GM18909 (cell line): ENCODE measurements at regions not wholly inside any gene's neighbourhood (a gene's known extent, or its start where the extent isn't known, plus 50 kb on each side); places are given as distances from the start of the nearest gene placed in this dataset.
"Not testable (repeated sequence)": the region's sequence is repeated elsewhere in the genome, so short reads cannot be mapped to it uniquely, and the experiment has no call there.

Source experiments
- ATAC-seq: cut with Tn5 transposase; IDR thresholded peaks from one replicate; pipeline ENCODE4 v1.9.1; 2021; ENCODE audit warnings: mild to moderate bottlenecking; ENCODE audit not compliant: unreplicated experiment, poor library complexity

DNA sequence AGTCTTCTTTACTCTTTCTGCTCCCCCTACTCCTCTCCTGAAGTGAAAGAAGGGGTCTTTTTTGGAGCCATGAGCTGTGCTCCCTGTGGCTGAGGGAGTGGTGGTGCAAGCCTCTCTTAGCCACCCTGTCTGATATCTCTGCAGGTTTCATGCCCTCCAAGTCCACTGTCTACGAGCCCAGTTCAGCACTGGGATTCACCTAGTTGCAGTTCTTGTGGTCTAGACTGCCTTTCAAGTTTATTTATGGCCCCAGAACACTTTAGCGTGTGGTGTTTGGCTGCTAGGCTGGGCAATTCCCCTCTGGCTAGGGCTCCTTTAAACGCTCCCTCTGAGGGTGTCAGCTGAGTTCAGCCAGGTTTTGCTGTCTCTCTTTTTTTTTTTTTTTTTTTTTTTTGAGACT lies 908.6 kb downstream of the TRHDE start:
- no peak for ATAC-seq

DNA sequence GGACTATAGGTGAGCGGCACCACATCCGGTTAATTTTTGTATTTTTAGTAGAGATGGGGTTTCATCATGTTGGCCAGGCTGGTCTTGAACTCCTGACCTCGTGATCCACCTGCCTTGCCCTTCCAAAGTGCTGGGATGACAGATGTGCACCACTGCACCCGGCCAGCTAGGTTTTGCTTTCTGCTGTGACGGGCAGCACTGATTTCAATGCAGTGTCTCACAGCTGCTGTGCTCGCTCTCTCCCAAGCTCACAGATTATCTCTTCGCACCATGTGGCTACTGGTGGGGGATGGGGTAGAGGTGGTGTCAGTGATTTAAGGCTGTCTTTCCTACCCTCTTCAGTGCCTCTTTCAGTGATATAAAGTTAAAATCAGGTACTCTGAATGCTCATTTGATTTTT lies 909.1 kb downstream of the TRHDE start:
- no peak for ATAC-seq

GRCh38 chr12:73185403-73185802 lies 913.2 kb downstream of the TRHDE start:
- ATAC-seq = no peak

DNA sequence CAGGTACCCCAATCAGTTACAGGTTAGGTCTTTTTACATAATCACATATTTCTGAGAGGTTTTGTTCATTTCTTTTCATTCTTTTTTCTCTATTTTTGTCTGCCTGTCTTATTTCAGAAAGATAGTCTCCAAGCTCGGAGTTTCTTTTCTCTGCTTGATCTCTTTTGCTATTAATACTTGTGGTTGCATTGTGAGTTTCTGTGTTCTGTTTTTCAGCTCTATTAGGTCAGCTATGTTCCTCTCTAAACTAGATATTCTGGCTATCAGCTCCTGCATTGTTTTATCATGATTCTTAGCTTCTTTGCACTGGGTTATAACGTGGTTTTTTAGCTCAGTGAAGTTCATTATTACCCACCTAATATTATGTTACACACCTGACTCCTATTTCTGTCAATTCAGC lies 914.1 kb downstream of the TRHDE start:
- ATAC-seq = no peak

DNA sequence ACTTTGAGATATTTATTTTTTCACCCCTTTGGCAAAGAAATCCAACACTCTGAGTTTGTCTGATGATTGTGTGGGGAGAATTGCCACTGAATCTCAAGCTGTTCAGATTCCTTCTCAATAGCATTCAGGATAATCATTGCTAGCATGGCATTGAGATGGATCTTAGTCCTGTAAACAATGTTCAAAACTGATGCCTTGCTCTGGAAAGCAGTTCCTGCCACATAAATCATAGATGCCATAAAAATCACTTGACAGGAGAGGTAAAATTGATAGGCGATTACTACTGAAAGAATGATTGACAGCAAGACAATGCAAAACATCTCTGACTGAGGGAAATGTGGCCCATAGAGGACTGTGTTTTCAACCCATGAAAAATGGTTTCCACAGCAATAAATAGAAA lies 915.6 kb downstream of the TRHDE start:
- ATAC-seq = no peak

DNA sequence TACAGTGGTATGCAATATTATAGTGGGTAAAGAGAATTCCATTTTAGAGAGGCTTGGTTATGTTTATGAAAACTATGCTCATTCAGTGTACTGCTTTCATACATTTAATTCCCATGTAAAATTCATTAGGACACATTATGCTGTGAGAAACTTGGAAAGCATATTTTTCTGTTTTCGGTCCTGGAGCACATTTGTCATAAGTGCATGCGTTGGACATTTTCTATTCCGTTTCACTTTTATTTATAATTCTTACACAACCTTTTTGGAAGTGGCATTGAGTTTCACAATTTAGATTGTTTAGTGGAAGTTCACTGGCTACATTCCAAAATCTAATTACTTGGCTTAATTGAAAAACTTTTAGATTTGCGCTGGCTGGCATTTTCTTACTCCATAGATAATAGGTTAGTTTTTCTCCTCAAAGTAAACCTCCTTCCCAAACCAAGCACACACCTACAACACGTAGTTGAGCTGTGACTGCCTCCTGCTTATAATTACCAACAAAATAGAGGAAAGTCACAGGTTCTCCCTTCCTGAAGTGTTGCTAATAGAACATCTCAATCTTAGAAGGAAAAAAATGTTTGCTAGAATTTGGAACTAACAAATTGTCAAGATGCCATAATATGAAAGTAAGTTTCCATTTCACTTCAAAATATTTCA lies 938.5 kb downstream of the TRHDE start:
- no peak for ATAC-seq

DNA sequence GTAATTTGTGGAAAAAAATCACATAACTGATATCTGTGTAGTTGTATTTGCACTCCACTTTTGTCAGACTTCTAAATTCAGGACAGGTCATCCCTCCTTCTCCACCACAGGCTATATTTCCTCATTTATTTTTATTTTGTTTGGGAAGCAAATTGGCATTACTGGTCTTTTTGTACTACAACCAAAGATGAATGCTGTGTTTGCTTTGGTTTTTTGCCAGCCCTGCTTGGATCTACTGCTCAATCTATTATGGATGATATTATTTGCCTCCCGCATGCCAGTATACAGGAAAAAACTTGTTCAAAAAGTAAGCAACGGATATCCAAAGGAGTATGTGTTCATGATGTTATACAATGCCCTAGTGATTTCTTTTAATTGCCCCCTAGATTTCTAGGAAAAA lies 948.8 kb downstream of the TRHDE start:
- no peak for ATAC-seq

DNA sequence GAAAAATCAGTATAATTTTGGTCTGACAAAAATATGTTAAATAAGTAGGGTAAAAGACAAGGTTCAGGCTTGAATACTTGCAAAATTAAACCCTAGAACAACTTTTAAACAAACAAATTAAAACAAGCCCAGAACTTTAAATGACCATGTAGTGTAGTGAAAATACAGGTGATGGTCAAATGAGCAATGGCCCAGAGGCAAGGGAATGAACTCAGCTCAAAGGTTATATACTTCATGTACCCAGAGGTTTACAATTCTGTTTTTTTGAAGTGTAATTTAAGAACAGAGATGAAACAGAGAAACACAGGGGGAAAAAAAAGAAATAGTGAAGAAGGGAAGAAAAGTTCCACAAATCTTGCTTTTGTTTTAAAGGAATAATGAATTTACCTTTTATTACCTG lies 949.2 kb downstream of the TRHDE start:
- no peak for ATAC-seq

DNA sequence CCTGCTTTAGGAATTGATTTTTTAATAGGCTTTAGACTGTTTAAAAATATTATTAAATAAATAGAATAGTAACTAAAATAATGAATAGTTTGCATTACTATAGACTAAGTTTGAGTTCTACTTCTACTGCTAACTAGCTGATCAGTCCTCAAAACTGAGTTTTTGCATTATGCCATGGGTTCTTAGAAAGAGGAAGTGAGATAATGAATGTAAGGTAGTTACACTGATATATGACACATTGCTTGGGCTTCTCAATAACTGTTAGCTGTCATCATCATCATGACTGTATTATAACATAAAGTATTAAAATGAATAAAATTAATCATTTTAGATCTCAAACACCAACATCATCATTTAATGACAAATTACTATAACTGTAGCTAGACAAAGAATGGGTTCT lies 949.7 kb downstream of the TRHDE start:
- ATAC-seq = no peak

GRCh38 chr12:73225371-73225937 lies 953.3 kb downstream of the TRHDE start:
- ATAC-seq = no peak

- no peak for ATAC-seq
Observed at GRCh38 chr12:73225941-73226340, 953.8 kb downstream of the TRHDE start.

- no peak for ATAC-seq
Observed at GRCh38 chr12:73226593-73226992, 954.4 kb downstream of the TRHDE start.

GRCh38 chr12:73228828-73229227 lies 956.7 kb downstream of the TRHDE start:
- ATAC-seq = not testable (repeated sequence)

GRCh38 chr12:73235387-73235786 lies 963.2 kb downstream of the TRHDE start:
- no peak for ATAC-seq

- ATAC-seq = no peak
Observed at GRCh38 chr12:73240110-73240509, 967.9 kb downstream of the TRHDE start.

- no peak for ATAC-seq
Observed at GRCh38 chr12:73262788-73263381, 990.7 kb downstream of the TRHDE start.

DNA sequence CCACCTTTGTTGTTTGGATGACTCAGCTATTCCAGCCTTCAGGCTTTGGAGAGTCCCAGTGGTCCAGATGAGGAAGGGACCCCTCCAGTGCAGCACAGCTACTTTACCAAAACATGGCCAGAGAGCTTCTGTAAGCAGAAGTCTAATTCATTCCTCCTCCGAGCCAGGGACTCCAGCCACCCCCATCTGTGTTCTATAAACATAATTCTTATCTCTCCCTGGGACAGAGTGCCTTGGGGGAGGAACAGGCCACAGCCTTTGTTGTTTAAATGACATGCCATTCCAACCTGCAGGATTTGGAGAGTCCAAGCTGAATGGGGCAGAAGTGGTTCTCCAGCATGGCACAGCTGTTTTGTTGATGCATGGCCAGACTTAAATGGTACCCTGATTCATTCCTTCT lies 994.0 kb downstream of the TRHDE start:
- ATAC-seq = no peak

GRCh38 chr12:73274976-73275375 lies 1002.8 kb downstream of the TRHDE start:
- no peak for ATAC-seq

GRCh38 chr12:73277971-73278370 lies 1005.8 kb downstream of the TRHDE start:
- ATAC-seq = no peak

GRCh38 chr12:73301530-73301929 lies 1029.4 kb downstream of the TRHDE start:
- no peak for ATAC-seq

DNA sequence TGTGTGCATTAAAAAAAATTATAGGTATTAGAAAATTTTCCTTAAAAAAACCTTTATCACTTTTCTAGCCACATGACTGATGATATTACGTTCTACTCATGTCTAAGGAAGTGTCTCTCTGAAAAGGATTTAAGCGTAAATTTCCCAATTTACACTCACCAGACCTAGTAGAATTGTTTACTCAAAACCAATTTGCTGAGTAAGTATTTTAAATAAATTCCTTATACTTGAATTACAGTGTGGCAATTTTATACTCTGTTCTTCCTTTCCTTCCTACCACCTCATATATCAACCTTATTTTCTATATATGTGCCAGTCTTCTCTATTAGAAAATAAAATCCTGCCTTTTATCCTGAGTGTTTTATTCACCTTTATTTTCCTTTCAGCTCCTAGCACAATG lies 1035.1 kb downstream of the TRHDE start:
- no peak for ATAC-seq

DNA sequence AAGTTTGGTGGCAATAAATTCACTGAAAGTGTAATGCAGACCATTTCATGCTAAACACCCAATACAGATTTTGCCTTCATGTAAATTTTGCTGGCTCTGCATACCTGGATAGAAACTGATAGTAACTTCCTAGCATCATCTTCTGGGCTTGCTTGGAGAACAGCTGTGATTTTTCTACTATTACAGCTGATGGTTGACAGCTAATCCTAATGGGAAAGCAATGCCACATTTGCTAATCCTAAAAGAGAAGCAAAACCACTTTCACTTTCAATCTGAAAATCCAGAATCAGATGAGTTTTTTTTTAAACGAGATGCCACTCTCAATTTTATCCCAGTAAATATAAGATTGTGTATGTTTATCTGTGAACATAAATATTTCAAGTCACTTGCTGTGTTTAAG lies 1035.9 kb downstream of the TRHDE start:
- ATAC-seq = no peak
